Activated naive CD4-positive, alpha-beta T cell treated with anti-CD3 and anti-CD28 coated beads, Interleukin-2, amount 50 U/mL, for 72 hours (primary cell): ENCODE measurements at regions not wholly inside any gene's neighbourhood (a gene's known extent, or its start where the extent isn't known, plus 50 kb on each side); places are given as distances from the start of the nearest gene placed in this dataset.

ENCODE experiments used
- ATAC-seq, 2 donors: fragments of 150-1000 bp; cut with Tn5 transposase; 2 replicates each; pipeline ENCODE4 v1.10.0; 2021; ENCODE audit warnings: mild to moderate bottlenecking in 2 of 2, moderate library complexity in 2 of 2
- DNase-seq, 2 donors: peaks; one replicate each; pipeline ENCODE4 v3.0.0; 2021 to 2022; ENCODE audit warnings: low spot score in 2 of 2
- H3K27ac Mint-ChIP-seq, 2 donors: one replicate each; pipeline ENCODE4 v1.8.0; 2022; ENCODE audit warnings: mild to moderate bottlenecking in 2 of 2, mixed read lengths in 2 of 2
- H3K36me3 Mint-ChIP-seq, 2 donors: one replicate each; pipeline ENCODE4 v1.8.0; 2022; ENCODE audit warnings: mixed read lengths in 2 of 2
- H3K9me3 Mint-ChIP-seq, 2 donors: one replicate each; pipeline ENCODE4 v1.8.0; 2022; ENCODE audit warnings: mixed read lengths in 2 of 2

DNA sequence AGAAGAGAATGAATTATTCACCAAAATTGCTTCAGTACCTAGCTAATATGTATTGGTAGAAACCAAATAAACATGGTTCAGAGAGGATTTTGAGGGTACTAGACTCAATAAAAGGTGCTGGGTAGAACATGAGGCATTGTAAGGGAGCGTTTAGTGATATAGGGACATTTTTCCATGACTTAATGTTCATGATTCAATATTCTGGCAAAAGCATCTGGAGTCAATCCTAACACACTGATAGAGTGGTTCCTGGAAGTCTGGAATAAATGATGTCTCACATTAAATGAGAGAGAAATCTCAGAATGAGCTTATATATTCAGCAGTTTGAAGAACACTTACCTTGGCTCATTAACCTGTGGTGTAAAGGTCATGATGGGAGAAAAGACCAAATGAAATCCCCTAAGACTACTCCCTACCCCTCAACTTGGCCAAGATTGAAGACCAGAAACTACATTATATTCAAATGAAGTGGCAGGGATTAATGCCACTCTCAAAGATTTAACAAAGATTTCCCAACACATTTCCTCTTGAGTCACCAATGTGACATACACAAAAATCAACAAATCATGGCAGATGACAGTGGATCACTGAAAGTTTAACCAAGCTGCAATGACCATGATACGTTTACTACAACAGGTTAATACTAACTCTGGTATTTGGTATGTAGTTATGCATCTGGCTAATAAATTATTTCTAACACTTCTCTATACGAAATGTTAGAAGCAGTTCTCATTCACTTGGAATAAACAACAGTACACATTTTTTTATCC is 309.5 kb downstream of the SATB2 start:
- Mint-ChIP-seq H3K9me3 (peaks cover 0 to 4% of the 10 kb centered on the region in 2 donors), H3K36me3 (no peaks in the 10 kb centered on the region), H3K27ac (no peak overlapping the region)
- DNase-seq (no peak), ATAC-seq (no peak)

DNA sequence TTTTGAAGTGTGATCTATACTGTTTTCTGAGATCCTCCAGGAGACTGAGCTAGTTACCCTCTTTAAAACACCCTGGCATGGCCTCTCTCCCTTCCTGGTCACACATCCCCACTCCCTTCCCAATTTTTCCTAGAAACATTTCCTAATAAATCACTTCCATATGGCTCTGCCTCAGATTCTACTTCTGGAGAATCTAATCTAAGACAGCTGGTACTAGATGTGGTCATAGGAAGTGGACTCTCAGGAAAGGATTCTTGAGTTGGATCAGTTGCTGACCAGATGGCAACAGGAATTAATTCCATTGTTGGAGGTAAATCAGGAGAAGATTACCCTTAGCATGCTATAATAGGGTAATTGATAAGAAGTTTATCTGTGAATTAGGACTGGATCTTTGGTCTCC is 310.5 kb downstream of the SATB2 start:
- no peak for ATAC-seq
- Mint-ChIP-seq H3K9me3 (peaks cover 3 to 4% of the 10 kb centered on the region in 2 donors), H3K36me3 (no peaks in the 10 kb centered on the region), H3K27ac (no peak overlapping the region)
- no peak for DNase-seq

DNA sequence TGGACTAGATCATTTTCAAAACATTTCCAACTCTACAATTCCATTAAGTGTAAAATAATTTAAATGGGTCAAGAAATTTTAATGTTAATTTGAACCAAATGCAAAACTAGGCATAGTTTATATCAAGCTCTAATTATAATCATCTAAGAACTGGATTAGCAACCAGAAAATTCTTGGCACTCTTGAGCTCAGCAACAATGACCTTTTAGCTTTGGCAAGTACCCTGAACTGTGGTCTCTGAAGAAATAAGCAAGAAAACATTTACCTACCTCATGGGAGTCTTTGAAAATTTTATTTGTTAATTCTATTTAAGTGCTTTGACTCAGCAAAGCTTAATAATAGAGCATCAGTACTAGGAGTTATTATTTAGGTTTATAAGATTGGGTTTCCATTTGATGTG is 313.2 kb downstream of the SATB2 start:
- ATAC-seq (no peak), DNase-seq (no peak)
- H3K27ac Mint-ChIP-seq: no peak overlapping the region
- no peaks in the 10 kb centered on the region for H3K36me3 Mint-ChIP-seq
- H3K9me3 Mint-ChIP-seq: peaks cover 5 to 11% of the 10 kb centered on the region in 2 donors

DNA sequence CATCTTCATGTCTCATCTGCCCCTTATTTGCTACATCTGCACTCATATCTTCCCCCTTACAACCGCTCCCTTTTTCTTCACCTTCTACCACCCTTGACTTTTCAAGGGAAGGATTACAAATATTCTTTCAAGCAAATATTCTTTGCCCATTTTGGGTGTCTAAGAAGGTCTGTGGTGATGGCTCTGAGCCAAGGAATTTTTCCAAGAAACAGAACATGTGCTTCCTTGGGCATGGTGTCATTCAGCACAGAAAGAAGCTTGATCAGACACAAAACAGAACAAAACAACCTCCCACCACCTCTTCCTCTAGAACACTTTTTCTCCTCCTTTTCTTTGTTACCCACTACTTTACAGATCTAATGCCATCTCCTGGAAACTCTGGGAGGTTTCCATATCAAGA is 313.7 kb downstream of the SATB2 start:
- H3K36me3 Mint-ChIP-seq: no peaks in the 10 kb centered on the region
- peaks cover 5 to 11% of the 10 kb centered on the region in 2 donors for H3K9me3 Mint-ChIP-seq
- DNase-seq (no peak), ATAC-seq (no peak)
- H3K27ac Mint-ChIP-seq: no peak overlapping the region

DNA sequence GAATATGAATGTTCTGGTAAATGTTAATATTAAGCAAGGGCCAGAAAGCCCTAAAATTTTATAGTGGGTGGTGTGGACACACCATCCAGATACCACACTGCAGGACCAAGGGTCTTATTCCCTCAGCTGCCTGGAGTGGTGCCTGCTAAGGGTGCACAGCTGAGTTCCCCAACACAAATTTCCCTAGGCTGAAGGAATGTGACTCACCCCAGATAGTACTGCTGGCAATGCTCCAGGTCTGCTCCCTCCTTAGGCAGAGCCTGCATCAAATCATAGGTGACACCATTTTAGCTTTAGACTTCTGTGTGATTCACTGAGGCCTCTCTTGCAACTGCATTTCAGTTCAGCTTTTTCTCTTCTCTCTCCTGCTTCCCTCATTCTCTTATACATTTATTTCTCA is 321.1 kb downstream of the SATB2 start:
- Mint-ChIP-seq H3K36me3 (no peaks in the 10 kb centered on the region), H3K27ac (no peak overlapping the region), H3K9me3 (peaks cover 4 to 8% of the 10 kb centered on the region in 2 donors)
- DNase-seq: no peak
- no peak for ATAC-seq

DNA sequence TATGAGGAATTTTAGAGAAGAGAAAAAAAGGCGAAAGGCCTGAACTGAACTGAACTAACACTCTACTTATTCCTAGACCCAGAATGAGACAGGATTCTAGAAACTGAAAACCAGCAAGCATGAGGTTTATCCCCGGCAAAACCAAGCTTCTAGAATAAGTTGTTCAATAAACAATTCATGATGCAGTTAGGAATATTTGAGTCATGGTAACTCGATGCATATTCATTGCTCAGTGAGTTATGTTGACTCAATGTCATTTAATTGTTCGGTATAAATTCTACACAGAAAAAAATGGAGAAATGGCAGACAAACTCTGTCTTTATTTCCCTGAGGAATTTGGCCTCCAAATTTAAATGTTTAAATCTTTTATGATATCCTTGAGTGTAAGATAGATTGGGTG is 321.5 kb downstream of the SATB2 start:
- H3K9me3 Mint-ChIP-seq: peaks cover 4 to 8% of the 10 kb centered on the region in 2 donors
- no peak overlapping the region for H3K27ac Mint-ChIP-seq
- ATAC-seq (no peak), DNase-seq (no peak)
- no peaks in the 10 kb centered on the region for H3K36me3 Mint-ChIP-seq

DNA sequence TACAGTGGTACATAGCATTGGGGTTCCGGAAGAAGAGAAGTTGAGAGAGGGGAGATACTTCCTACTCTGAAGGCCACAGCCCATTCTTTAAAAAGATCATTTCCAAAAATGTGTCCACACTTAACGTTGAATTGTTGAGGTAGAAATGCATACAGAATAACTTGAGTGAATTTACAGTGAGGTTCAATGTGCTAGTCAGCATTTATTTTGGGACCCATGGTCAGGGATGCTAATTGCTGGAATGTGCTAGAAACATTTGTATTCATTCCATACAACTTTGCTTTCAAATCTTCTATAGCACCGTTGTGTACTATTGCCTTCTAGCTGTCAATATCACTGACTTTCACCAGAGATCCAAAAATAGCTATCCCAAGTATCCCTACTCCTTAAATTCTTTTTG is 325.9 kb downstream of the SATB2 start:
- DNase-seq: no peak
- H3K9me3 Mint-ChIP-seq: no peaks in the 10 kb centered on the region
- H3K27ac Mint-ChIP-seq: no peak overlapping the region
- H3K36me3 Mint-ChIP-seq: no peaks in the 10 kb centered on the region
- no peak for ATAC-seq

DNA sequence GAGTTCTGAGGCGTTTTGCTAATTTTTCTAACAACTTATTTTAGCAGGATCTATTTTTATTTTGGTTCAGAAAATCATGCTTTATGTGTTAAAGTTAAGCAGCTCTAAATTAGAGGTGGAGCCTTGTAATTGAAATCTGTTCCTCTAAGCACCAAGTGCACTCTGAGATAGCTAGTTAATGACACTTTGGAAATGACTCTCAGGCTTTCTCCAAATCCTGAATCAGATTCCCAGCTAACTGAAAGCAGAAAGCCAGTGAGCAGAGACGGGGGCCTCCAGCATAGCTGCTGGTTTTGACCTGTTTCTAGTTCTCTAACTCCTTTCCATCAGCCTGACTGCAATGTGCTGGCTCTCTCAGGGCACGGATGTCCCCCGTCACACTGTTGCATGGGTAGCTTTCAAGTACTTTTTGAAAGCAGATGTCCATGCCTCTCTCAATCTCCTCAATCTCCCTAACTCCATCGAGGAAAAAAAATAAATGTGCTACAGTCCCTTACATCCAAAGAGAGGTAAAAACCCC is 326.5 kb downstream of the SATB2 start:
- Mint-ChIP-seq H3K27ac (no peak overlapping the region), H3K36me3 (no peaks in the 10 kb centered on the region), H3K9me3 (no peaks in the 10 kb centered on the region)
- DNase-seq (no peak), ATAC-seq (no peak)

DNA sequence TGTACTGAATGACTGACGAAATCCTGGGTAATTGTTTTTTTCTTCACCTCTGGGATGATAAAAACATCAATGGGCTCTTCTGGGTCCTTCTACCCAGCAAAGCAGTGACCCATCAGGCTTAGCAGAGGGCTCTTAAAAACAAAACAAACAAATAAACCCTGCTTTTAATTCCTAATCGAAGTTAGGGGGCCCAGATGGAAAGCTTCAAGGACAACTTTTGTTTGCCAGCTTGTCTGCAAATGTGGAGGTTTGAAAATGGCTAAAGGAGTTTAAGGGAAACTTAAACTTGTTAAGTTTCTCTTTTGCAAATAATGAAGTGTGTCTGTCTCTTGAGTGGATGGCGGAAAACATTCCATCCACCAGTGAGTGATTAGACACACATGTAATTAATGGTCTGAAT is 327.2 kb downstream of the SATB2 start:
- no peak for DNase-seq
- ATAC-seq: no peak
- Mint-ChIP-seq H3K27ac (no peak overlapping the region), H3K9me3 (no peaks in the 10 kb centered on the region), H3K36me3 (no peaks in the 10 kb centered on the region)

DNA sequence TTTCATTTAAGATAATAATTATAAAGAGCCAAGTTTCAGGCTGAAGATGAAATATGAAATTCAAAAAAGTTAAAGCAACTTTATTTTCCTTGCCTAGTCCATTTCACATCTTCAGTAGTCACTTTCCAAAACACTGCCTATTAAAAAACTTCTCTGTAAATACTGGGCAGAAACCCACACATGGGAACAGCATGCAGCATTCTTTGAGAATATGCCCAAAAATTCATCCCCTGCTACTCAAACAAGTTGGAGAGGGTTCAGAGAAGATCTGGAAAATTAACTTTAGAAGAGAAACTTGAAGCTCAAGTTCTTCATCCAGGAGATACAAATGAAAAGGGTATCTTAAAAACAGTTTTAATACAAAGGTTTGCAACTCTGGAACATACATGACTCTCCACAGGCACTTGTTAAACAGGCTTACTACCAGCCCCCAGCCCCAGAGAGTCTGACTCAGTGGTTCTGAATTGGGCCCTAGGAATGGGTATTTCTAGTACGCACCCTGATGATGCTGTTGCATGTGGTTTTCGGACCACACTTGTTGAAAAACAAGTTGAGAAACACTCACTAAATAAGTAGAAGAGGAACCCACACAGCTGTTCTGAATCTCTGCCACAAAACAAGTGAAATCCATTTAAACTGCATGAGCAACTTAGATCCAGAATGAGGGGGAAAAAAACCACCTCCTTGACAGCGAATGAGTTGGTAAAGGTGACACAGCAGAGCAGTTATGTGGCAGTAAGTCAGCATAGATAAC is 329.1 kb downstream of the SATB2 start:
- ATAC-seq (no peak), DNase-seq (no peak)
- no peaks in the 10 kb centered on the region for H3K36me3 Mint-ChIP-seq
- no peak overlapping the region for H3K27ac Mint-ChIP-seq
- H3K9me3 Mint-ChIP-seq: no peaks in the 10 kb centered on the region

DNA sequence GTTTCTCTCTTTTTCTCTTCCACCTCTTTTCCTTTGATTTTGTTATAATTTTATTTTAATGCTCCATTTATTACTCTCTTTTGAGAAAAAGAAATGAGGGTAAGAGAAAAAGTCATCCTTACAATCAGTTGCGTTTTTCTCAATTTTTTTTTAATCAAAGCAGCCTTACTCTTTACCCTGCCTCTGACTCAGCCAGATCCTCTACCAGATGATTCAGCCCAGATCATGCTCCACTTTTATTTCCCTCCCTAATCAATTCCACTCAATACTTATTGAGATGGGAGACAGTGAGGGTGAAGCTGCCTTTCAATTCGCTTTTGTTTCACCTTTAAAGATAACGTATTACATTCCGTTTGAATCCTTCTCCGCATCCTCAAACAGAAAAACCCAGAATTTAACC is 337.9 kb downstream of the SATB2 start:
- no peaks in the 10 kb centered on the region for H3K36me3 Mint-ChIP-seq
- peaks cover 3 to 8% of the 10 kb centered on the region in 2 donors for H3K9me3 Mint-ChIP-seq
- no peak for ATAC-seq

DNA sequence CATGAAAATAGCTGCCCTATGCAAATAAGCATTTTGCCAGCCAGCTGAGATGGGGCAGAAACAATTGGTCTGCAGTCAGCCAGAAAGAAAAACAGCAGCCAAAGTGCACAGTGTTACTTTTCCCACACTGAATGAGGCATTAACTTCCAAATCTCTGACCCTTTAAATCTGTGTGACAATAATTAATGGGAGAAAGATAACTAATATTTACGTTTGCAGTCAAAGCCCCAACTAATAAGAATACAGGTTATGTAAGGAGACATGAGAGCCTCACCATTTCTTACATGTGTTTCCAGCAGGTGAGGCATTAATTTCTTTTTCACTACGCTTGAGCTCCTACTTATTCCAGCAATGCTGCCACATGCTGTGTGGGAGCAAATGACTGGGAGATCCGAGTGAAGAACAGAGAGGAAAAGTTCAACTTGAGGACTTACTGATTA is 339.0 kb downstream of the SATB2 start:
- H3K9me3 Mint-ChIP-seq: peaks cover 3 to 8% of the 10 kb centered on the region in 2 donors
- no peak overlapping the region for H3K27ac Mint-ChIP-seq

More for the DNA sequence above, 337.9 kb downstream of the SATB2 start:
- DNase-seq: no peak
- H3K27ac Mint-ChIP-seq: no peak overlapping the region

DNA sequence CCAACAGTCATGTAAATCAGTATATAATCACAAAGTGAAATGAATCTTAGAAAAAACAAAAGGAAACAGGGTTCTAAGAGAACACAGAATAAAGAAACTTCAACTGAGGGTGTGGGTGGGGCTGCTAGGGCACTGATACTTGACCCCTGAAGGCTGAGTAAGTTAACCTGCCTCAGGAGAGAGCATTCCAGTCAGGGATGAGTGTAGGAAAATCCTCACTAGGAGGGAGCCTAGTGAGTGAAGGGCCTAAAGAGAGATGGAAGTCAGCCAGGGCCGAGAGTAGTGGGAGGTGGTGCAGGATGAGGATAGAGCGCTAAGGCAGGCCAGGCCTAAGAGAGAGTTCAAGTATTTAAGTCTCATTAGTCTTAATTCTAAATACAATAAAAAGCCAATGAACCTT is 342.6 kb downstream of the SATB2 start:
- DNase-seq: no peak
- Mint-ChIP-seq H3K9me3 (peaks cover 3 to 4% of the 10 kb centered on the region in 2 donors), H3K27ac (no peak overlapping the region), H3K36me3 (no peaks in the 10 kb centered on the region)
- ATAC-seq: no peak

More for the DNA sequence above, 339.0 kb downstream of the SATB2 start:
- ATAC-seq (no peak), DNase-seq (no peak)
- no peaks in the 10 kb centered on the region for H3K36me3 Mint-ChIP-seq

DNA sequence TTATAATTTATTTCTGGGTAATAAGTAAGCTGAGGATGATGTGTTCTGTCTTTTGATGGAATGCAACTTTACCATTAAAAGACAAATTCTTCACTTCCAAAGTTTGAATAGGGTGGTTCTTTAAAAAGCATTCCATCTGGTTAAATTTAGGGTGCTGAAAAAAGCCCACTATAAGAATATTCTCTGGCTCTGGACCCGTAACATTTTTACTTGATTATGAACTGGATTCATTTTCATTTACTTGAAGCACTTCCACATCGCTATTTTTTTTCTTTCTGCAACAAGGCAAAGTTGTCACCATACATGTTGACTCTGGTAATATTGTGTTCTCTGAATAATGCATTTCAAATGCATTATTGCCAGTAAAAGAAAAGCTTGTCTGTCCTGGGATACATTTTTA is 344.6 kb downstream of the SATB2 start:
- ATAC-seq (no peak), DNase-seq (no peak)
- Mint-ChIP-seq H3K27ac (no peak overlapping the region), H3K9me3 (peaks cover 3 to 4% of the 10 kb centered on the region in 2 donors), H3K36me3 (no peaks in the 10 kb centered on the region)

DNA sequence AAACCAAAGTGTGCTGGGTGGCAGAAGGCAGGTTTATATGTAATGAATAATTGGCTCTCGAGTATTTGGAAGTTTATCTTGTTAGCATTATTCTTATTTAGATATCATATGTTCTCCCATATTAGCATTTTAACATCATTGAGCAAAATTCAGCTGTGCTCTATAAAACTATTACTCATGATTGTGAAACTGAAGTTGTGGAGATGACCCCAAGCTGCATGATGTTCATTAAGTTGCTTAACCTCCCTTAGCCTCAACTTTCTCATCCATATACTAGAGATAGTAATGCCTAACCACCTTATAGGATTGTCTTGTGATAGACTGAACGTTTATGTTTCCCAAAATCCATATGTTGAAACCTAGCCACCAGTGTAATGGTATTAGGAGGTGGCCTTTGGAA is 346.3 kb downstream of the SATB2 start:
- ATAC-seq: no peak
- Mint-ChIP-seq H3K9me3 (no peaks in the 10 kb centered on the region), H3K27ac (no peak overlapping the region), H3K36me3 (no peaks in the 10 kb centered on the region)
- no peak for DNase-seq

DNA sequence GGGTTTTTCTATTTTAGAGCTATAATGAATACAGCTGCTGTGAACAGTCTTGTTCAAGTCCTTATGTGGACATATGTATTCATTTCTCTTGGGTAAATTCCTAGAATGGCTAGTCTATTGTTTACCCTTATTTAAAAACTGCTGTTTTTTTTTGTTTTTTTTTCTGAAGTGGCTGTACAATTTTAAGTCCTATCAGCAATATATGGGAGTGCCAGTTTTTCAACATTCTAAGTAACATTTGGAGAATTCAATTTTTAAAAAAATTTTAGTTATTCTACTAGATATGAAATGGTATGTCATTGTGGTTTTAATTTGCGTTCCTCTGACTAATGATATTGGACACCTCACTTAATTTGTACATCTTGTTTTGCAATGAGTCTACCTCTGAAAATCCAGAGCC is 349.7 kb downstream of the SATB2 start:
- no peaks in the 10 kb centered on the region for H3K36me3 Mint-ChIP-seq

DNA sequence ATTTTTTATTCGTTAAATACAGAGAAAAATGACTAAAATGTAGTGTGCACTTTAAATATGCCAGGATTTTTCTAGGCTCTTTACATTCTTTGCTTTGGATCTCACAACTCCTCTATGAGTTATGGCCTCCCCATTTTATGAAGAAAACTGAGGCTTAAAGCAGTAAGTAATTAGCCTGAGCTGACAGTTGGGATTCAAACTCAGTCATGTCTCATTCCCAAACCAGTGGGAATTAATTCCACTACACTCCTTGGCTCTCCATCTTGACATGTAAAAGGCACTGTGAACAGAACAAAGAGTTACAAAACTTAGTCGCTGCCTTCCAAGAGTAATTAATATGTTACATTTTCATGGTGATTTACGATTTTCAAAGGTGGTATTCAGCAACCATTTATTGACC is 351.9 kb downstream of the SATB2 start:
- no peak for ATAC-seq

More for the DNA sequence above, 349.7 kb downstream of the SATB2 start:
- ATAC-seq (no peak), DNase-seq (no peak)
- no peak overlapping the region for H3K27ac Mint-ChIP-seq
- no peaks in the 10 kb centered on the region for H3K9me3 Mint-ChIP-seq

More for the DNA sequence above, 351.9 kb downstream of the SATB2 start:
- no peak for DNase-seq
- Mint-ChIP-seq H3K36me3 (no peaks in the 10 kb centered on the region), H3K9me3 (no peaks in the 10 kb centered on the region), H3K27ac (no peak overlapping the region)
